ENCODE measurements at regions not wholly inside any gene's neighbourhood (a gene's known extent, or its start where the extent isn't known, plus 50 kb on each side); places are given as distances from the start of the nearest gene placed in this dataset.

GRCh38 chr4:148790246-148790645, 348.0 kb upstream of the NR3C2 start:
- intact Hi-C loops (cut with micrococcal nuclease) = no loop called here
- POLR2A ChIA-PET = no interaction called here
- H3K4me3 Mint-ChIP-seq = no peak overlapping the region

DNA sequence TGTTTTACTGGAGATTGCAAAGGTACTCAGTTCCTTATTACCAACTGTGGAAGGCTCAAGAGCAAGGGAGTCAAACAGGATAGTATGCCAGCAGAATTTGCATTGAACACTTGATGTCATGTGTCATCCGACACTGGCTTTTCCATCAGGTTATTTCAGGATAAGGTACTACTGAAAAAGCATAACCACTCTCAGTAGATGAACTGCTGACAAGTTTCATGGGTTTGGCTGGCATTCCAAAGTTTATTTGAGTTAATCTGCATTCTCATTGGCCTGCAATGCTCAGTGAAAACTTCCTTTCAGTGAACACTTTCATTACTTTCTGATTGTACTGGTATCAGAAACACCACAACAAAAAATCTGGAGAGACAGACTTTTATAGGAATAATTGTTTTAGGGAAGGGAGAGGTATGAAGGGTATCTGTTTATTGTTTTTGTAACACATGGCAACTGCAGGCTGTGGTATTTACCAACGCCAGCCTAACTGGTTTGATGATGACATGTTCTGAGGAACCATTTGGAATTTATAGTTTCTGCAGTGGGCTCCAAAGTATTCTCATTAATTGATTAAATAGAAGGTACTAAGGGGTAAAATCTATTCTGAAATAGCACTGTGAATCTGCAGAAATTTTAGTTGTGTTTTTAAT, 345.7 kb upstream of the NR3C2 start:
- Mint-ChIP-seq H3K4me1 (ENCODE audit: low read depth) (no peaks in the 10 kb centered on the region), H3K9me3 (no peaks in the 10 kb centered on the region), H3K27ac (no peak overlapping the region), H3K27me3 (no peaks in the 10 kb centered on the region), H3K4me3 (no peak overlapping the region), H3K36me3 (no peaks in the 10 kb centered on the region)
- ChIA-PET CTCF (no interaction called here), POLR2A (no interaction called here)
- DNase-seq = no peak
- intact Hi-C loops (cut with micrococcal nuclease) = no loop called here

More at GRCh38 chr4:148790246-148790645, 348.0 kb upstream of the NR3C2 start:
- CTCF ChIA-PET = no interaction called here
- H3K9me3 Mint-ChIP-seq = no peaks in the 10 kb centered on the region
- DNase-seq = no peak
- H3K27me3 Mint-ChIP-seq = no peaks in the 10 kb centered on the region
- H3K27ac Mint-ChIP-seq = no peak overlapping the region
- H3K36me3 Mint-ChIP-seq = no peaks in the 10 kb centered on the region
- H3K4me1 Mint-ChIP-seq (ENCODE audit: low read depth) = no peaks in the 10 kb centered on the region

DNA sequence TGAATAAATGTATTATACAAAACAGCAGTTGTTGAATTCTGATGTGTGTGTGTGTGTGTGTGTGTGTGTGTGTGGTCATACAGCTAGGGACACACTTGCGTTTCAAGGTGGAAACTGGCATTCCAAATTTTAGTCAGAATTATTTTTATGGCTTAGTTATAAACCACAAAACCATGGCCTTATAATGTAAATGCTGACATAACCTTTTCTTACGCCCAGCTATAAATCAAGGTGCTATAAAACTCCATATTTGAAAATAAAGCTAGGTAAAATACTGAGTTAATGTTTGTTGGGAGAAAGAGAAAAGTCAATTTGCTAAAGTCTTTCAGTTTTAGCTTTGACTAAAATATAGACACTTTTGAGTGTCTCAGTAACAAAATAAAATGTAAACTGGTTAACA, 345.1 kb upstream of the NR3C2 start:
- intact Hi-C loops (cut with micrococcal nuclease) = no loop called here
- no peaks in the 10 kb centered on the region for H3K9me3 Mint-ChIP-seq
- H3K4me1 Mint-ChIP-seq (ENCODE audit: low read depth) = no peaks in the 10 kb centered on the region
- H3K4me3 Mint-ChIP-seq = no peak overlapping the region
- no peaks in the 10 kb centered on the region for H3K36me3 Mint-ChIP-seq
- no peak overlapping the region for H3K27ac Mint-ChIP-seq
- DNase-seq = no peak
- H3K27me3 Mint-ChIP-seq = no peaks in the 10 kb centered on the region
- POLR2A ChIA-PET = no interaction called here
- CTCF ChIA-PET = no interaction called here

- no peaks in the 10 kb centered on the region for H3K9me3 Mint-ChIP-seq
- CTCF ChIA-PET = no interaction called here
- POLR2A ChIA-PET = no interaction called here
- no peak overlapping the region for H3K4me3 Mint-ChIP-seq
- no peaks in the 10 kb centered on the region for H3K36me3 Mint-ChIP-seq
- no peak for DNase-seq
- no peak overlapping the region for H3K27ac Mint-ChIP-seq
- H3K4me1 Mint-ChIP-seq (ENCODE audit: low read depth) = no peaks in the 10 kb centered on the region
- H3K27me3 Mint-ChIP-seq = no peaks in the 10 kb centered on the region
- intact Hi-C loops (cut with micrococcal nuclease) = no loop called here
These were observed 344.5 kb upstream of the NR3C2 start for GRCh38 chr4:148786699-148787098.

- no peaks in the 10 kb centered on the region for H3K36me3 Mint-ChIP-seq
- no peaks in the 10 kb centered on the region for H3K9me3 Mint-ChIP-seq
- no peak for DNase-seq
- H3K4me1 Mint-ChIP-seq (ENCODE audit: low read depth) = no peaks in the 10 kb centered on the region
- intact Hi-C loops (cut with micrococcal nuclease) = no loop called here
- H3K27me3 Mint-ChIP-seq = no peaks in the 10 kb centered on the region
- POLR2A ChIA-PET = no interaction called here
- H3K4me3 Mint-ChIP-seq = no peak overlapping the region
- no peak overlapping the region for H3K27ac Mint-ChIP-seq
- CTCF ChIA-PET = no interaction called here
These were observed 340.1 kb upstream of the NR3C2 start for GRCh38 chr4:148782284-148782683.

DNA sequence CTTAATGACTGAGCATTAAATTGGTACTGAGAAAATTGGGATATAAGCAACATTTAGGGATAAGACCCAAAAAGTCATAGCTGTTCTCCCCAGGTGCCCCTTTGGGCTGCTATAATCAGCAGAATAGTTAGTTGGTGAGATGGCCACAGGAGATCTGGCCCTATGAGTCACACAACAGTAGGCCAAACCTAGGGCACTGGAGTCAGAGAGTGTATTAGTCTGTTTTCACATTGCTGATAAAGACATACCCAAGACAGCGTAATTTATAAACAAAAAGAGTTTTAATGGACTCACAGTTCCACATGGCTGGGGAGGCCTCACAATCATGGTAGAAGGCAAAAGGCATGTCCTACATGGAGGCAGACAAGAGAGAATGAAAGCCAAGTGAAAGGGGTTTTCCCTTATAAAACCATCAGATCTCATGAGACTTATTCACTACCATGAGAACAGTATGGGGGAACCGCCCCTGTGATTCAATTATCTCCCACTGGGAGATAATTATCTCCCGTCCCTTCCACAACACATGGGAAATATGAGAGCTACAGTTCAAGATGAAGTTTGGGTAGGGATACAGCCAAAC, 338.3 kb upstream of the NR3C2 start:
- no peaks in the 10 kb centered on the region for H3K27me3 Mint-ChIP-seq
- no peaks in the 10 kb centered on the region for H3K9me3 Mint-ChIP-seq
- intact Hi-C loops (cut with micrococcal nuclease) = no loop called here

DNA sequence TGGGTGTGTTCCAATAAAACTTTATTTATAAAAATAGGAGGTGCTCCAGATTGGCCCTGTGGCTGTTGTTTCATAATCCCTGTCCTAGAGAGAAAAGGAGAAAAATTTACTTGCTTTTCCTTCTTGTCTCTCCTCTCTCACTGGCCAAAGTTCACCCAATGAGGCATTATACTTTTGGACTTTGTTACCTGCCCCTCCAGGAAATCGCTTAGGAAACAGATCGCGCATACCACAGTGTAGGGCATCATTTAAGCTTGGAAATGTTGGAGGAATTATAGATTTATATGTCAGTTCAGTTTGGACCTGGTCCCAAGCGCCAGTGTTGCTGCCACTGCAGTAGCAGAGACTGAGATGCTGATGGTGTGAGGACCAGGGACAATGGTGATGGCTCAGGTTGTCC, 337.6 kb upstream of the NR3C2 start:
- no peak overlapping the region for H3K4me3 Mint-ChIP-seq
- no peaks in the 10 kb centered on the region for H3K4me1 Mint-ChIP-seq (ENCODE audit: low read depth)
- ChIA-PET CTCF (no interaction called here), POLR2A (no interaction called here)
- intact Hi-C loops (cut with micrococcal nuclease) = no loop called here
- H3K9me3 Mint-ChIP-seq = no peaks in the 10 kb centered on the region
- DNase-seq = no peak
- H3K36me3 Mint-ChIP-seq = no peaks in the 10 kb centered on the region
- no peaks in the 10 kb centered on the region for H3K27me3 Mint-ChIP-seq
- H3K27ac Mint-ChIP-seq = no peak overlapping the region

More for the DNA sequence above, 338.3 kb upstream of the NR3C2 start:
- no peak for DNase-seq
- Mint-ChIP-seq H3K27ac (no peak overlapping the region), H3K4me1 (ENCODE audit: low read depth) (no peaks in the 10 kb centered on the region), H3K4me3 (no peak overlapping the region), H3K36me3 (no peaks in the 10 kb centered on the region)
- CTCF ChIA-PET = no interaction called here
- POLR2A ChIA-PET = no interaction called here

DNA sequence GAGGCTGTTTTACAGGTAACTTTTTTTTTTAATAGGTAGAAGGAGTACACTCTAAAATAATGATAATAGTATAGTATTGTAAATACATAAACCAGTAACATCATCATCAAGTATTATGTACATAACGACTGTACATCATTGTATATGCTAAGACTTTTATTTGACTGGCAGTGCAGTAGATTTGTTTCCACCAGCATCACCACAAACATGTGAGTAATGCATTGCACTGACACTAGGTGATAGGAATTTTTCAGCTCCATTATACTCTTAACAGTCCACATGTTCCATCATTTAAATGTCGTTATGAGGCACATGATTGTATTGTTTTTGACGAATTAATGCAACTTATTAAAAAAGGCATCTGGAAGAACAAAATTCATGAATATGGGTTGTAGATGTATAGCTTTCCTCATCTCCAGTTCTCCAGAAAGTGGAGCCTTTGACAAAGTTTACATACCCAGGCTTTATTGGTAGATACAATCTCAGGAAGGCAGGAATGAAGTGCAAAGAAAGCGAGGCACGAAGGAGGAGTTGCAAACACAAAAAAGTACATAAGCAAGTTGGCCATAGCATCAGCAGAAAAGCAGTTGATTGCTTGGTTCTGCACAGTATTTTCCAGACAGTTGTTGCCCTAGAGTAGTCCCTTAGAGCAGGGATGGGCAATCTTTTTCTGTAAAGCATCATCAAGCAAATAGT, 336.9 kb upstream of the NR3C2 start:
- no peaks in the 10 kb centered on the region for H3K9me3 Mint-ChIP-seq
- DNase-seq = no peak
- no peaks in the 10 kb centered on the region for H3K27me3 Mint-ChIP-seq
- ChIA-PET CTCF (no interaction called here), POLR2A (no interaction called here)
- H3K36me3 Mint-ChIP-seq = no peaks in the 10 kb centered on the region
- intact Hi-C loops (cut with micrococcal nuclease) = no loop called here
- no peak overlapping the region for H3K4me3 Mint-ChIP-seq
- H3K27ac Mint-ChIP-seq = no peak overlapping the region
- H3K4me1 Mint-ChIP-seq (ENCODE audit: low read depth) = no peaks in the 10 kb centered on the region

DNA sequence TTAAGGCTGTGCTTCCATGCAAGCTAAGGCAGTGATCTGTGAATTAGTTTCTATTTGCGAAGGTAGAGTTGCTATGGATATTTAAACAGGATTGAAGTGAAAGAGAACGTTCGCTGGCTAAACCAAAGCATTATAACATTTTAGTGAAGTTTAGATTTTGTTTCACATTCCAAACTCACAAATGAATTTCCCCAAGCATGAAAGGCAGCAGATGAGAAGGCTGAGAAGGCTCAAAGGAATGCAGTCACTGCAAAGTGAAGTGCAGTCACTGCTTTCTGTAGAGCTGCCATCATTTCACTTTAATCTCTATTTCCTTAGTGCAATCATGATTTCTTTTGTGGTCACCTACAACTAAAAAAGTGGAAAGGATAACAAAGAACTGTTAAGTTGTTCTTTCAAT, 334.7 kb upstream of the NR3C2 start:
- intact Hi-C loops (cut with micrococcal nuclease) = no loop called here
- POLR2A ChIA-PET = no interaction called here
- H3K27ac Mint-ChIP-seq = no peak overlapping the region

DNA sequence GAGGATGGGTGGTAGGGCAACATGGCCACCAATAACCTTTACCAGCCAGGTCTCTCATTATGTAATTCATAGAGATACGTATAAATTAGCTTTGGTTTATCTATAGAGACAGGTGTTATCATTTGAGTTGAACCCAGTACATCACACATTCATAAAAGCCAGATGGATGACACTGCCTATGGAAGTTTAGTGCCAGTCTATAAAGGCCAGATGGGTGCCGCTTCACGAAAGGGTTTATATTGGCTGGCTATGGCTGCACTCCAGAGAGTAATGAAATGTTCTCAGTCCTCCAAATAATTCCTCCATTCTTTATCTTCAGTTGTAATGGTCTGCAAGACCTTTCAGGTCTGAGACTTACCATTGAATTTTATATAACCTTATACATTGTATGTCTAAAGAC, 331.9 kb upstream of the NR3C2 start:
- CTCF ChIA-PET = no interaction called here
- Mint-ChIP-seq H3K4me3 (no peak overlapping the region), H3K36me3 (no peaks in the 10 kb centered on the region), H3K27ac (no peak overlapping the region), H3K27me3 (peaks cover 2% of the 10 kb centered on the region), H3K4me1 (ENCODE audit: low read depth) (no peaks in the 10 kb centered on the region), H3K9me3 (no peaks in the 10 kb centered on the region)
- intact Hi-C loops (cut with micrococcal nuclease) = no loop called here
- DNase-seq = no peak
- POLR2A ChIA-PET = no interaction called here

More for the DNA sequence above, 334.7 kb upstream of the NR3C2 start:
- H3K36me3 Mint-ChIP-seq = no peaks in the 10 kb centered on the region
- H3K9me3 Mint-ChIP-seq = no peaks in the 10 kb centered on the region
- H3K4me1 Mint-ChIP-seq (ENCODE audit: low read depth) = no peaks in the 10 kb centered on the region
- DNase-seq = no peak
- H3K4me3 Mint-ChIP-seq = no peak overlapping the region
- H3K27me3 Mint-ChIP-seq = no peaks in the 10 kb centered on the region
- CTCF ChIA-PET = no interaction called here

- Mint-ChIP-seq H3K27ac (no peak overlapping the region), H3K4me1 (ENCODE audit: low read depth) (no peaks in the 10 kb centered on the region), H3K36me3 (no peaks in the 10 kb centered on the region), H3K9me3 (no peaks in the 10 kb centered on the region), H3K4me3 (no peak overlapping the region), H3K27me3 (peaks cover 2% of the 10 kb centered on the region)
- no peak for DNase-seq
- POLR2A ChIA-PET = no interaction called here
- CTCF ChIA-PET = no interaction called here
- intact Hi-C loops (cut with micrococcal nuclease) = no loop called here
These were observed 331.1 kb upstream of the NR3C2 start for GRCh38 chr4:148773313-148773712.

- CTCF ChIA-PET = interaction anchor here (0.6 kb wide), 1 partner anchor 40 kb away, joined by 3 read pairs; no protein-coding TSS in a partner anchor
- Mint-ChIP-seq H3K4me3 (no peak overlapping the region), H3K4me1 (ENCODE audit: low read depth) (no peaks in the 10 kb centered on the region), H3K9me3 (no peaks in the 10 kb centered on the region), H3K27ac (no peak overlapping the region), H3K36me3 (no peaks in the 10 kb centered on the region), H3K27me3 (peaks cover 2% of the 10 kb centered on the region)
- intact Hi-C loops (cut with micrococcal nuclease) = no loop called here
- no peak for DNase-seq
- POLR2A ChIA-PET = no interaction called here
These were observed 328.6 kb upstream of the NR3C2 start for GRCh38 chr4:148770848-148771247.

GRCh38 chr4:148770377-148770776, 328.2 kb upstream of the NR3C2 start:
- H3K27me3 Mint-ChIP-seq = peaks cover 2% of the 10 kb centered on the region
- no peak overlapping the region for H3K4me3 Mint-ChIP-seq
- intact Hi-C loops (cut with micrococcal nuclease) = no loop called here
- POLR2A ChIA-PET = no interaction called here
- no peaks in the 10 kb centered on the region for H3K9me3 Mint-ChIP-seq
- CTCF ChIA-PET = no interaction called here
- H3K27ac Mint-ChIP-seq = no peak overlapping the region
- H3K36me3 Mint-ChIP-seq = no peaks in the 10 kb centered on the region
- no peaks in the 10 kb centered on the region for H3K4me1 Mint-ChIP-seq (ENCODE audit: low read depth)
- no peak for DNase-seq

All from activated CD4-positive, alpha-beta memory T cell treated with anti-CD3 and anti-CD28 coated beads for 36 hours (primary cell).